ENCODE measurements at regions not wholly inside any gene's neighbourhood (a gene's known extent, or its start where the extent isn't known, plus 50 kb on each side); places are given as distances from the start of the nearest gene placed in this dataset.

- DNase-seq: no peak
- Histone ChIP-seq H3K4me1 (no peaks in the 10 kb centered on the region), H3K36me3 (no peaks in the 10 kb centered on the region), H3K4me3 (replicated peaks in 1 of 3) (no peak overlapping the region), H3K27ac (no peak overlapping the region), H3K27me3 (no peaks in the 10 kb centered on the region), H3K9me3 (no peaks in the 10 kb centered on the region)
- TF ChIP-seq CTCF (IDR thresholded peaks at IDR 0.05): no peak
- TF ChIP-seq POLR2A (IDR thresholded peaks at IDR 0.05): no peak
- intact Hi-C loops (cut with DNase I): no loop called here
- 85% methylated on average over 35 to 43 of the region's 43 CpGs for WGBS, 2 donors
Measured at GRCh38 chr2:238967031-238967977, 119.4 kb downstream of the TWIST2 start.

GRCh38 chr2:238967978-238968360 lies 120.1 kb downstream of the TWIST2 start:
- 73 to 76% methylated on average over 7 to 8 of the region's 8 CpGs for WGBS, 2 donors
- TF ChIP-seq POLR2A (IDR thresholded peaks at IDR 0.05) (no peak), CTCF (IDR thresholded peaks at IDR 0.05) (no peak)
- Histone ChIP-seq H3K27ac (no peak overlapping the region), H3K9me3 (no peaks in the 10 kb centered on the region), H3K4me3 (replicated peaks in 1 of 3) (no peak overlapping the region), H3K4me1 (no peaks in the 10 kb centered on the region), H3K36me3 (no peaks in the 10 kb centered on the region), H3K27me3 (no peaks in the 10 kb centered on the region)
- intact Hi-C loops (cut with DNase I): no loop called here
- DNase-seq: no peak

- H3K9me3 ChIP-seq: no peaks in the 10 kb centered on the region
- no peak for DNase-seq
- intact Hi-C loops (cut with DNase I): no loop called here
Measured at GRCh38 chr2:238968616-238969384, 120.9 kb downstream of the TWIST2 start.

GRCh38 chr2:238969857-238970256 lies 122.0 kb downstream of the TWIST2 start:
- Histone ChIP-seq H3K4me1 (peaks cover 0 to 4% of the 10 kb centered on the region in 2 donors), H3K9me3 (no peaks in the 10 kb centered on the region), H3K4me3 (replicated peaks in 1 of 3) (no peak overlapping the region), H3K36me3 (no peaks in the 10 kb centered on the region), H3K27ac (no peak overlapping the region), H3K27me3 (no peaks in the 10 kb centered on the region)
- intact Hi-C loops (cut with DNase I): no loop called here
- 67 to 89% methylated on average over 4 of the region's 4 CpGs for WGBS, 2 donors
- no peak for DNase-seq
- TF ChIP-seq CTCF (IDR thresholded peaks at IDR 0.05): no peak
- TF ChIP-seq POLR2A (IDR thresholded peaks at IDR 0.05): no peak

More at GRCh38 chr2:238968616-238969384, 120.9 kb downstream of the TWIST2 start:
- Histone ChIP-seq H3K4me3 (replicated peaks in 1 of 3) (no peak overlapping the region), H3K4me1 (no peaks in the 10 kb centered on the region), H3K27me3 (no peaks in the 10 kb centered on the region), H3K36me3 (no peaks in the 10 kb centered on the region), H3K27ac (no peak overlapping the region)
- TF ChIP-seq POLR2A (IDR thresholded peaks at IDR 0.05) (no peak), CTCF (IDR thresholded peaks at IDR 0.05) (no peak)
- WGBS, 2 donors: 70 to 74% methylated on average over 14 to 17 of the region's 18 CpGs
